ENCODE measurements at regions not wholly inside any gene's neighbourhood (a gene's known extent, or its start where the extent isn't known, plus 50 kb on each side); places are given as distances from the start of the nearest gene placed in this dataset.
"Not testable (repeated sequence)": the region's sequence is repeated elsewhere in the genome, so short reads cannot be mapped to it uniquely, and the experiment has no call there.

DNA sequence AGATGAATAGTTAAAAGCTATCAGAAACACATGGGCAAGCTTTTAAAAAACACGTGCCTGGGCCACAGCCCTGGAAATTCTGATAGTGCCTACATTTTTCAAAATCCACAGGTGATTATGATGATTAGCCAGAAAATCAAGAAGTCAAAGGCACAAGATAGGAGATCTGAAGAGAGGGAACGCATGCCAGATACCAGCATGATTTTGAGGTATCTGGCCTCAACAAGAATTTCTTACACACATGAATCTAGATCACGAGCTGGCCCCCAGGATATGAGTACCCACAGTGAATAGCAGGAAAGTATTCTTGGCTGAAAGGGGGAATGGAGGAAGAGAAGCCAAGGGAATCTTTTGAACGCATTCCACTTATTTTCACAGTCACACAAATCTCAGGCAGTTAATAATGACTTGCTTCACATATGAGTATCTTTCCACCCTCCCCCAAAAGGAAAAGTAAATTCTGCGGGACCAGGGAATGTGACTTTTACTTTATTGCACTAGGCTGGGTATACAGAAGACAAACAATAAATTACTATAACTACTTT is 438.2 kb downstream of the BCAT1 start:
- ChIA-PET CTCF (no interaction called here), POLR2A (no interaction called here)
- TF ChIP-seq, protein P1, sequence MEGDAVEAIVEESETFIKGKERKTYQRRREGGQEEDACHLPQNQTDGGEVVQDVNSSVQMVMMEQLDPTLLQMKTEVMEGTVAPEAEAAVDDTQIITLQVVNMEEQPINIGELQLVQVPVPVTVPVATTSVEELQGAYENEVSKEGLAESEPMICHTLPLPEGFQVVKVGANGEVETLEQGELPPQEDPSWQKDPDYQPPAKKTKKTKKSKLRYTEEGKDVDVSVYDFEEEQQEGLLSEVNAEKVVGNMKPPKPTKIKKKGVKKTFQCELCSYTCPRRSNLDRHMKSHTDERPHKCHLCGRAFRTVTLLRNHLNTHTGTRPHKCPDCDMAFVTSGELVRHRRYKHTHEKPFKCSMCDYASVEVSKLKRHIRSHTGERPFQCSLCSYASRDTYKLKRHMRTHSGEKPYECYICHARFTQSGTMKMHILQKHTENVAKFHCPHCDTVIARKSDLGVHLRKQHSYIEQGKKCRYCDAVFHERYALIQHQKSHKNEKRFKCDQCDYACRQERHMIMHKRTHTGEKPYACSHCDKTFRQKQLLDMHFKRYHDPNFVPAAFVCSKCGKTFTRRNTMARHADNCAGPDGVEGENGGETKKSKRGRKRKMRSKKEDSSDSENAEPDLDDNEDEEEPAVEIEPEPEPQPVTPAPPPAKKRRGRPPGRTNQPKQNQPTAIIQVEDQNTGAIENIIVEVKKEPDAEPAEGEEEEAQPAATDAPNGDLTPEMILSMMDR (IDR thresholded peaks at IDR 0.05; ENCODE audit: insufficient read depth, low read depth, low read length) = no peak
- DNase-seq (ENCODE audit: low read depth) = no peak
- no peak overlapping the region for H3K4me3 ChIP-seq (ENCODE audit: low read depth, low read length)
- H3K36me3 ChIP-seq (ENCODE audit: control insufficient read depth, insufficient read depth, low read length) = no peaks in the 10 kb centered on the region
- H3K27me3 ChIP-seq (ENCODE audit: control insufficient read depth, insufficient read depth, low read length) = no peaks in the 10 kb centered on the region

GRCh38 chr12:24507827-24508226 is 441.1 kb downstream of the BCAT1 start:
- CTCF ChIA-PET = no interaction called here
- no peaks in the 10 kb centered on the region for H3K36me3 ChIP-seq (ENCODE audit: control insufficient read depth, insufficient read depth, low read length)
- DNase-seq (ENCODE audit: low read depth) = no peak

DNA sequence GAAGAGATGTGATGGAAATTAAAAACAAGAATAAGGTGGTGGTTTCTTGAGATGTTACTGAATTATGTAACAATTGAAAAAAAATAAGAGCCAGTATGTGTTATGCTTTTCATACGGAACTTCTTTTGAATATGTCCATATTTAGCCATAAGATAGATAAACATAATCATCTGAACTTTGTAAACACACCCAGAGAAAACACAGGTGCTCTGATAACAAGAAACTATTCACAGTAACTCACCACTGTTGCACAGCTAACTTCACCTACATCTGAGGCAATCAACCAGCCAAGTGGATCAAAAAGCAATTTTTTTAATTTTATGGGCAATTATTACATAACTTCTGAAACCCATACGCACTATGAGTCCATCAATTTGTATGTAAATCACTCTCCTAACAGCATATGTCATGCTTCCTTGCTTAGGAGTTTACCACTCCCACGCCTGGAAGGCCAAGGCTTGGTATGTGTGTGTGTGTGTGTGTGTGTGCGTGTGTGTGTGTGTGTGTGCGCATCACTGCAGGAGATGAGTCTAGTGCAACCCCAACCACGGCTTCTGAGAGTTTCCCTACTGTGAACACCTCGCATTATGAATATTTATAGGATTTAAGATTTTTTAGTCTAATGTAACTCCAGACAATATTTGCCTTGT is 443.4 kb downstream of the BCAT1 start:
- H3K36me3 ChIP-seq (ENCODE audit: control insufficient read depth, insufficient read depth, low read length) = no peaks in the 10 kb centered on the region
- no peak for DNase-seq (ENCODE audit: low read depth)
- H3K27me3 ChIP-seq (ENCODE audit: control insufficient read depth, insufficient read depth, low read length) = no peaks in the 10 kb centered on the region
- TF ChIP-seq, protein P1 (IDR thresholded peaks at IDR 0.05; ENCODE audit: insufficient read depth, low read depth, low read length) = no peak
- no peak overlapping the region for H3K4me3 ChIP-seq (ENCODE audit: low read depth, low read length)
- ChIA-PET POLR2A (no interaction called here), CTCF (no interaction called here)

More at GRCh38 chr12:24507827-24508226, 441.1 kb downstream of the BCAT1 start:
- H3K27me3 ChIP-seq (ENCODE audit: control insufficient read depth, insufficient read depth, low read length) = no peaks in the 10 kb centered on the region
- H3K4me3 ChIP-seq (ENCODE audit: low read depth, low read length) = no peak overlapping the region
- POLR2A ChIA-PET = no interaction called here
- TF ChIP-seq, protein P1 (IDR thresholded peaks at IDR 0.05; ENCODE audit: insufficient read depth, low read depth, low read length) = no peak

DNA sequence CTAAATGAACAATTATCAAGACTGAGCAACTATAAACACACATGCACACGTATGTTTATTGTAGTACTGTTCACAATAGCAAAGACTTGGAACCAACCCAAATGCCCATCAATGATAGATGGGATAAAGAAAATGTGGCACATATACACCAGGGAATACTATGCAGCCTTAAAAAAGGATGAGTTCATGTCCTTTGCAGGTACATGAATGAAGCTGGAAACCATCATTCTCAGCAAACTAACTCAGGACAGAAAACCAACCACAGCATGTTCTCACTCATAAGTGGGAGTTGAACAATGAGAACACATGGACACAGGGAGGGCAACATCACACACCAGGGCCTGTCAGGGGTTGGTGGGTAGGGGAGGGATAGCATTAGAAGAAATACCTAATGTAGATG is 445.4 kb downstream of the BCAT1 start:
- CTCF ChIA-PET; POLR2A ChIA-PET; DNase-seq (ENCODE audit: low read depth); H3K27me3 ChIP-seq (ENCODE audit: control insufficient read depth, insufficient read depth, low read length); H3K36me3 ChIP-seq (ENCODE audit: control insufficient read depth, insufficient read depth, low read length); H3K4me3 ChIP-seq (ENCODE audit: low read depth, low read length): not testable (repeated sequence)

DNA sequence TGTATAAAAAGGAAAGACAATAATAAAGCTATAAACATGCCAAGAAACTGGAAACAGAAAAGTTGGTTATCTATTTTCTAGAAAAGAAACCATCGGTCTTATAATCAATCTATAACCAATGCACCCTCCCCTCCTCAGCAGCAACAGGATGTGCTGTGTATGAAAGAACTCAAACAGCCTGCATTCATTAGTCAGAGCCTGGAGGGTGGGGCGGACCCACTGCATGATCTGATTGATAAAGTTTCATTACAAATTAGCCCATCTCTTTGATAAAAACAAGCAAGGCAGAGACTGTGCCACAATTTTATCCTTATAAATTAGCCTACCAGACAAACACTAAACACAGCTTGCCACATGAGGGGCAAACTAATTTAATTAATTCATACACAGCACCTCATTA is 448.1 kb downstream of the BCAT1 start:
- POLR2A ChIA-PET = no interaction called here
- H3K4me3 ChIP-seq (ENCODE audit: low read depth, low read length) = no peak overlapping the region
- CTCF ChIA-PET = no interaction called here
- no peaks in the 10 kb centered on the region for H3K36me3 ChIP-seq (ENCODE audit: control insufficient read depth, insufficient read depth, low read length)
- no peaks in the 10 kb centered on the region for H3K27me3 ChIP-seq (ENCODE audit: control insufficient read depth, insufficient read depth, low read length)
- DNase-seq (ENCODE audit: low read depth) = no peak
- TF ChIP-seq, protein P1 (IDR thresholded peaks at IDR 0.05; ENCODE audit: insufficient read depth, low read depth, low read length) = no peak

- H3K36me3 ChIP-seq (ENCODE audit: control insufficient read depth, insufficient read depth, low read length) = no peaks in the 10 kb centered on the region
- ChIA-PET CTCF (no interaction called here), POLR2A (no interaction called here)
- DNase-seq (ENCODE audit: low read depth) = no peak
- no peaks in the 10 kb centered on the region for H3K27me3 ChIP-seq (ENCODE audit: control insufficient read depth, insufficient read depth, low read length)
- TF ChIP-seq, protein P1 (IDR thresholded peaks at IDR 0.05; ENCODE audit: insufficient read depth, low read depth, low read length) = no peak
- H3K4me3 ChIP-seq (ENCODE audit: low read depth, low read length) = no peak overlapping the region
Measured at GRCh38 chr12:24500421-24500820, 448.5 kb downstream of the BCAT1 start.
